Gastroesophageal sphincter (tissue), 4 donors: ENCODE measurements at regions not wholly inside any gene's neighbourhood (a gene's known extent, or its start where the extent isn't known, plus 50 kb on each side); places are given as distances from the start of the nearest gene placed in this dataset.

Experiments used
- ATAC-seq: fragments of 150-250 bp; one replicate; pipeline ENCODE4 v1.9.1; 2016; ENCODE audit warnings: mild to moderate bottlenecking, moderate library complexity
- H3K27ac ChIP-seq, 4 donors: fragments of 200-600 bp; sonication (generic) in 3 of 4; 1 replicate in 3 of 4; 2 replicates in 1 of 4; pipeline ENCODE4 v1.5.1; 2016 to 2019
- H3K27me3 ChIP-seq: fragments of 200-600 bp; sonication (generic); one replicate; pipeline ENCODE4 v1.5.1; 2019
- H3K36me3 ChIP-seq, 2 donors: fragments of 200-600 bp; sonication (generic); one replicate each; pipeline ENCODE4 v1.5.1; 2019; ENCODE audit warnings: control low read depth in 1 of 2
- H3K4me1 ChIP-seq, 3 donors: fragments of 200-600 bp; sonication (generic); 1 replicate in 2 of 3; 2 replicates in 1 of 3; pipeline ENCODE4 v1.5.1; 2016 to 2019; ENCODE audit warnings: control low read depth in 2 of 3
- H3K4me3 ChIP-seq, 2 donors: fragments of 200-600 bp; sonication (generic); one replicate each; pipeline ENCODE4 v1.5.1; 2019; ENCODE audit warnings: mild to moderate bottlenecking in 1 of 2, moderate library complexity in 1 of 2
- H3K9me3 ChIP-seq, 3 donors: fragments of 200-600 bp; sonication (generic); one replicate each; pipeline ENCODE4 v1.5.1; 2017 to 2019; ENCODE audit warnings: control low read depth in 2 of 3
- EP300 ChIP-seq: sonication (generic); formaldehyde crosslinking; IDR thresholded peaks from one replicate; pipeline ENCODE4 v1.6.1; 2017; ENCODE audit warnings: antibody characterized with exemption, mild to moderate bottlenecking
- POLR2A ChIP-seq, 2 donors: fragments of 450-650 bp; IDR thresholded peaks; one replicate each; pipeline ENCODE4 v1.6.1; 2017; ENCODE audit warnings: antibody characterized with exemption in 2 of 2, mild to moderate bottlenecking in 2 of 2, moderate library complexity in 1 of 2
- POLR2AphosphoS5 ChIP-seq: sonication (generic); formaldehyde crosslinking; IDR thresholded peaks from one replicate; pipeline ENCODE4 v1.6.1; 2017; ENCODE audit warnings: antibody characterized with exemption
- WGBS, 2 donors: methylation state at CpG; one replicate each; pipeline ENCODE4 v1.1.5; 2018; ENCODE audit warnings: low coverage in 1 of 2; 5-methylcytosine and 5-hydroxymethylcytosine counted together
- TF ChIP-seq, protein P1 (sequence below), 4 experiments: fragments of 200-600 bp in 2 of 4; fragments of 450-650 bp in 2 of 4; sonication (generic) in 1 of 4; IDR thresholded peaks; one replicate each; pipeline ENCODE4 v1.5.1; 2017 to 2019; ENCODE audit warnings: antibody characterized with exemption in 4 of 4, mild to moderate bottlenecking in 2 of 4, moderate library complexity in 2 of 4

DNA sequence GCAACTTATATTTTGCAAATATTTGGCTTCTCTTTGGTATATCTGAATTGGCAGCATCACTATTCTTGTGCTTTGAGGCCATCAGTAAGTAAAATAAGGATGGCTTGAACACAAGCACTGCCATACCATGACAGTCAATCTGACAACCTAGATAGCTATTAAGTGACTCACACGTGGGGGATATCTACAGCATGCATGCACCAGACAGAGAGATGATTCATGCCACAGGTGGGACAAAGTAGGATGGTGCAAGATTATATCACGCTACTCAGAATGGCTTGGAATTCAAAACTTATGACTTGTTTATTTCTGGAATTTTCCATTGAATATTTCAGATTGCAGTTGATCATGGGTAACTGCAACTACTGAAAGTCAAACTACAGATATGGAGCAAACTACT, 675.6 kb upstream of the MDGA2 start:
- Histone ChIP-seq H3K9me3 (no peaks in the 10 kb centered on the region), H3K4me3 (no peak overlapping the region), H3K27ac (no peak overlapping the region), H3K4me1 (no peaks in the 10 kb centered on the region), H3K36me3 (no peaks in the 10 kb centered on the region), H3K27me3 (no peaks in the 10 kb centered on the region)
- TF ChIP-seq POLR2AphosphoS5 (no peak), EP300 (no peak), POLR2A (IDR thresholded peaks at IDR 0.05) (no peak)
- TF ChIP-seq, protein P1, sequence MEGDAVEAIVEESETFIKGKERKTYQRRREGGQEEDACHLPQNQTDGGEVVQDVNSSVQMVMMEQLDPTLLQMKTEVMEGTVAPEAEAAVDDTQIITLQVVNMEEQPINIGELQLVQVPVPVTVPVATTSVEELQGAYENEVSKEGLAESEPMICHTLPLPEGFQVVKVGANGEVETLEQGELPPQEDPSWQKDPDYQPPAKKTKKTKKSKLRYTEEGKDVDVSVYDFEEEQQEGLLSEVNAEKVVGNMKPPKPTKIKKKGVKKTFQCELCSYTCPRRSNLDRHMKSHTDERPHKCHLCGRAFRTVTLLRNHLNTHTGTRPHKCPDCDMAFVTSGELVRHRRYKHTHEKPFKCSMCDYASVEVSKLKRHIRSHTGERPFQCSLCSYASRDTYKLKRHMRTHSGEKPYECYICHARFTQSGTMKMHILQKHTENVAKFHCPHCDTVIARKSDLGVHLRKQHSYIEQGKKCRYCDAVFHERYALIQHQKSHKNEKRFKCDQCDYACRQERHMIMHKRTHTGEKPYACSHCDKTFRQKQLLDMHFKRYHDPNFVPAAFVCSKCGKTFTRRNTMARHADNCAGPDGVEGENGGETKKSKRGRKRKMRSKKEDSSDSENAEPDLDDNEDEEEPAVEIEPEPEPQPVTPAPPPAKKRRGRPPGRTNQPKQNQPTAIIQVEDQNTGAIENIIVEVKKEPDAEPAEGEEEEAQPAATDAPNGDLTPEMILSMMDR (IDR thresholded peaks at IDR 0.05) = no peak
- WGBS, 2 donors = 46 to 50% methylated on average over 1 to 2 of the region's 2 CpGs
- no peak for ATAC-seq

DNA sequence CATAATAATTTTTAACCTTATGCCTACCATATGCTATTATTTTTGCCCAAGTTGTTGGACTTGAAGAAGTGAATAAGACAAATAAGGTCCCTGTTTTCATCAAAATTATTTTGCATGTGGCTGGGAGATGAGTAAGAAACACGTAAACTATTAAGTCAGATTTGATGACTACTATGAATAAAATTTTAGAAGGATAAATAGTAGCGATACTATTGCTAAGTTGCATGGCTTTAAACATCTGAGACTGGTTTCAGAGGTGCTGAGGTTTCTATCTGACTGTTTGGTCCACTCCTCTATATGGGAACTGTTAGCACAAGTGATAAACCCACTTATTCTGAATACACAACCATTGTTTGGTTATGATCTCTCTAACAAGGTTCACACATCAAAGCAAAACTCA, 674.3 kb upstream of the MDGA2 start:
- H3K36me3 ChIP-seq = no peaks in the 10 kb centered on the region
- H3K4me3 ChIP-seq = no peak overlapping the region
- no peaks in the 10 kb centered on the region for H3K27me3 ChIP-seq
- no peaks in the 10 kb centered on the region for H3K4me1 ChIP-seq
- TF ChIP-seq, protein P1 (IDR thresholded peaks at IDR 0.05) = no peak
- TF ChIP-seq POLR2AphosphoS5 = no peak
- TF ChIP-seq EP300 = no peak
- no peak for TF ChIP-seq POLR2A (IDR thresholded peaks at IDR 0.05)
- no peaks in the 10 kb centered on the region for H3K9me3 ChIP-seq
- WGBS, 2 donors = 86 to 91% methylated on average over 2 of the region's 2 CpGs
- ATAC-seq = no peak
- H3K27ac ChIP-seq = no peak overlapping the region

DNA sequence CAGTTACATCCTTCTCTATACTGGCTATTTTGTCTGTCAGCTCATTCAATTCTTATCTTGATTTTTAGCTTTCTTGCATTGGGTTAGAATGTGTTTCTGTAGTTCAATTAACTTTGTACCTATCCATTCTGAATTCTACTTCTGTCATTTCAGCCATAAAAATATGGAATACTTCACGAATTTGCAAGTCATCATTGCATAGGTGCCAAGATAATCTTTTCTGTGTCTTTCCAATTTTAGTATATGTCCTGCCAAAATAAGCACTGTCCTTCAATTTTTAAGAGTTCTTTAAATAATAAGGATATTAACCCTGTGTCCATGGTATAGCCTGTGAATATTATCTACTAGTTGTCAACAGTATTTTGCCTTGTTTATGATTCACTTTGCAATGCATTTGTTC, 665.7 kb upstream of the MDGA2 start:
- TF ChIP-seq POLR2A (IDR thresholded peaks at IDR 0.05) (no peak), POLR2AphosphoS5 (no peak), EP300 (no peak)
- TF ChIP-seq, protein P1 (IDR thresholded peaks at IDR 0.05) = no peak
- WGBS, 2 donors = 50 to 62% methylated on average over 1 of the region's 1 CpG

DNA sequence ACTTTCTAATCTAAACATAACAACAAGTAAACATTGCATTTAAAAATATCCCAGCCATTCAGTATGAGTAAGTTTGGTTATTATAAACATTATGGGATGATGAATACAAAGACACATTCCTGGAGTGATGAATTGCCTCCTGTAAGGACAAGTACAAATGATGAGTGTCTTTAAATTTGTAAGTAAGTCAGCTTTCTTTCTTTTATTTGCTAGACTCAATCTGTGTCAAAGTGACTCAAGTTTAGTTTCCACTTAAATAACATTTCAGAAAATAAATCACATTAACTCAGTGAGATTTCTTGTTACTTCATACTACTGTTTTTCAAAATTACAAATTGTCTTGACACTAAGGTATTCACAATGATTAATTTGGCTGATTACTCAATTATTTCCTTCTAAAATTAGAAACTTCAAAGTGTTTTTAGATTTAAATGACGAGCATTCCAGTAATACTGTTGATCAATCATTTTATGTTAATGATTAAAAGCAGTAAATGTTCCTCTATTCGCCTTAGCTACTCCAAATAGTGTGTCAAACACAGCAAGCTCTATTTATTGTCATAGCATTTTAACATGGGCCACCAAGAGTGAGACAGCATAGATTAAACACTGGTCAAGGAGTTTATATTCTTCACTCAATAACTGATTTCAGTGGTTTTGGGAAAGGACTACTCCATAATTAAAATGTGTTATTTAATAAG, 658.0 kb upstream of the MDGA2 start:
- Histone ChIP-seq H3K4me1 (peaks cover 0 to 11% (median 0%) of the 10 kb centered on the region in 3 donors), H3K27ac (no peak overlapping the region), H3K27me3 (no peaks in the 10 kb centered on the region), H3K4me3 (no peak overlapping the region), H3K36me3 (no peaks in the 10 kb centered on the region), H3K9me3 (peaks cover 0 to 4% (median 0%) of the 10 kb centered on the region in 3 donors)
- WGBS, 2 donors = 24 to 26% methylated on average over 2 of the region's 2 CpGs
- no peak for TF ChIP-seq POLR2AphosphoS5
- no peak for TF ChIP-seq EP300
- no peak for ATAC-seq

More for the DNA sequence above, 665.7 kb upstream of the MDGA2 start:
- Histone ChIP-seq H3K4me1 (no peaks in the 10 kb centered on the region), H3K4me3 (no peak overlapping the region), H3K27ac (no peak overlapping the region), H3K27me3 (no peaks in the 10 kb centered on the region), H3K36me3 (no peaks in the 10 kb centered on the region), H3K9me3 (peaks cover 0 to 4% (median 0%) of the 10 kb centered on the region in 3 donors)
- ATAC-seq = no peak

DNA sequence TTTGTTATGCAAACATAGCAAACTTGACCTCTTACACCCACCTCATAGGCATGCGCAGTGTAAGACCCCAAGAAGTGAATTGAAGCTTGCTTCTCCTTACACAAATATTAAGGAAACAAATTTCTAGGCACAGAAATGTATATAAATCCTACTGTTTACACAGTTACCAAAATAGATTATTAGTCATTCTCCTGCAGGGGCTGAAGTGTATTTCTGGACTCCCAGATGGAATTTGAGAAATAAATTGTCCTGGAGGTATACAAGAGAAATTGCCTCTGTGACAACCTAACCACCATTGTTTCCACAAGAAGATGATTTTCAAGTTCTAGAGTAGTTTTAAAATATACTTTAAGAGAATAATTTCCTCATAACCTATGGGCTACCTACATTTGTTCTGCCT, 656.0 kb upstream of the MDGA2 start:
- no peak for ATAC-seq
- no peak overlapping the region for H3K27ac ChIP-seq
- no peaks in the 10 kb centered on the region for H3K27me3 ChIP-seq
- H3K4me3 ChIP-seq = no peak overlapping the region
- H3K4me1 ChIP-seq = peaks cover 0 to 11% (median 0%) of the 10 kb centered on the region in 3 donors
- TF ChIP-seq POLR2AphosphoS5 (no peak), POLR2A (IDR thresholded peaks at IDR 0.05) (no peak), EP300 (no peak)
- TF ChIP-seq, protein P1 (IDR thresholded peaks at IDR 0.05) = no peak
- WGBS, 2 donors = 33 to 58% methylated on average over 1 of the region's 1 CpG
- H3K9me3 ChIP-seq = no peaks in the 10 kb centered on the region
- no peaks in the 10 kb centered on the region for H3K36me3 ChIP-seq
